GM12892 (cell line): ENCODE measurements at regions not wholly inside any gene's neighbourhood (a gene's known extent, or its start where the extent isn't known, plus 50 kb on each side); places are given as distances from the start of the nearest gene placed in this dataset.

ENCODE experiments used
- DNase-seq: peaks from one replicate; pipeline ENCODE4 v3.0.0; 2011; ENCODE audit not compliant: insufficient read length
- FAIRE-seq: peaks from 2 replicates; lab custom pipeline; 2011; peaks lifted over from hg19 to GRCh38; lab: Jason Lieb, UNC
- POLR2A ChIP-seq: IDR thresholded peaks from 2 replicates; pipeline ENCODE4 v1.6.1; 2011; ENCODE audit warnings: low read depth, low read length, control low read depth
- POLR2AphosphoS5 ChIP-seq: IDR thresholded peaks from 2 replicates; pipeline ENCODE4 v1.6.1; 2011; ENCODE audit warnings: low read depth, low read length, control low read depth
- TAF1 ChIP-seq: IDR thresholded peaks from 2 replicates; pipeline ENCODE4 v1.6.1; 2011; ENCODE audit warnings: low read depth, mild to moderate bottlenecking, control low read depth, low read length, borderline replicate concordance

DNA sequence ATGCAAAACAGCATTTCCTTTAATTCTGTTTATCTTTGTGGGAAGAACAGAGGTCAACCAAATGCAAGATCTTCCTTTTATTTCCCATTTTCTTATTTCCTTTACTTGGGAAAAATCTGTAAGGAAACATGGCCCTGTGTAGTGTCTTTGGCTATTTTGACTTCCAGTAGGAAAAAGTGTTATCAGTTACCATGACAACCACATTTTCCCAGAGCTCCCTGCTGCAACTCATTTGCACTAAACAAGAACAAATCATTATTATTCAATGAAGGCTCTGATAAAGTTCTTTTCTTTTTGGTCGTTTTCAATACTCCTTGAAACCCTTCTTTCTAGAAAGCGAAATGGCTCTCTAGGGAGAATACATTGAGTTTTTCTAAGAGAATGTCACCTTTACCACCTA lies 117.2 kb upstream of the DDX53 start:
- no peak for DNase-seq
- TF ChIP-seq POLR2A (no peak), POLR2AphosphoS5 (no peak), TAF1 (no peak)
- no peak for FAIRE-seq

DNA sequence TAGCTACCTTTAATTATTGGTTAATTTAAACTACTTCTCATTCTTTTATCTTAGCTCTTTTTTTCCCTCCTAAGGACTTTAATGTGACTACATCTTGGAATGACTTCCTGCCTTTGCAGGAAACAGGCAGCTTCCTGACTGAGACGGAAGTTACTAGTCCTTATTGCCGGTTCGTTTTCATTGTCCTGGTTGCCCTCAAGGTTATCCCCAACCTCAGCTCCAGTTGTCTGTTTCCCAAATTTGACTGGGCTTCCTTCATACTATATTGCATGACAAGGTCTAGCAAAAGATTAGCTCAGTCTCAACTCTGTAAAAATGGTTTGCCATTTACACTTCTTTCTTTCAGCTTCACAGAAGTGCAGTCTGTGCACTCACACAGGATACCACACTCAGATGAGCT lies 109.9 kb upstream of the DDX53 start:
- FAIRE-seq (peak; percentile 33), DNase-seq (no peak)
- TF ChIP-seq TAF1 = no peak
- no peak for TF ChIP-seq POLR2AphosphoS5
- TF ChIP-seq POLR2A = no peak

DNA sequence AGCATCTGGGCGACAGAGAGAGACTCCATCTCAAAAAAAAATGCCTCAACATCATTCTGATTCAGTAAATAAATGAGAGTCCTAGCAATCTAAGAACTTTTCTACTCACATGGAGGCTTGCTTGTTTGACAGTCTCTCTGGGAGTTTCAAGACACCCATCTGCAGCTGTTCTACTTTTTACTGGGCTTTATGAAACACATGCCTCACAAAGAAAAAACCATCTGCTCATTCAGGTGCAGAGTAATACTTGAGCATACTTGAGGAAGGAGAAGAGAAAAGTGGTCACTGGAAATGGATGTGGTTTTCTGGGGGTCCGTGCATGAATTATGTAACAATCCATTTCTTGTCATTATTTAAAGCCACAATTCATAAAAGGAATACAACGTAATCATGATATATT lies 87.1 kb upstream of the DDX53 start:
- no peak for TF ChIP-seq TAF1
- TF ChIP-seq POLR2AphosphoS5 = no peak
- TF ChIP-seq POLR2A = no peak
- DNase-seq (no peak), FAIRE-seq (no peak)

DNA sequence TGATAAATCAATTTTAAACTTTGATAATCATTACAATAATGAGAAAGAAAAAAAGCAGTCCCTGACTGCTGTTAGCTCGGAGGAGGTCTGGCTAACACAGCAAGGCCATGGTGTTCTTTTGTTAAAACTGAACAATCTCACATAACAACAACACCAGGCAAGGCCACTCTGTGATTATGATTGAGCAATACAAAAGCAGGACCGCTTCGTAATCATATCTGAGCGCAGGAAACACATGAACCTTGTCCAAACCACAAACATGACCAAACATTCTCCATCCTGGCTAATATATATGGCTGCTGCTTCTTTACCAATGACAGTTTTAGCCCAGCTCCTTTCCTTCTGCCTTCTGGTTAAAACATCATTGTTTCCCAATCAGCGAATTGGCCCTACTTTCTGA lies 76.8 kb upstream of the DDX53 start:
- DNase-seq (no peak), FAIRE-seq (no peak)
- TF ChIP-seq TAF1 = no peak
- TF ChIP-seq POLR2A = no peak
- TF ChIP-seq POLR2AphosphoS5 = no peak

DNA sequence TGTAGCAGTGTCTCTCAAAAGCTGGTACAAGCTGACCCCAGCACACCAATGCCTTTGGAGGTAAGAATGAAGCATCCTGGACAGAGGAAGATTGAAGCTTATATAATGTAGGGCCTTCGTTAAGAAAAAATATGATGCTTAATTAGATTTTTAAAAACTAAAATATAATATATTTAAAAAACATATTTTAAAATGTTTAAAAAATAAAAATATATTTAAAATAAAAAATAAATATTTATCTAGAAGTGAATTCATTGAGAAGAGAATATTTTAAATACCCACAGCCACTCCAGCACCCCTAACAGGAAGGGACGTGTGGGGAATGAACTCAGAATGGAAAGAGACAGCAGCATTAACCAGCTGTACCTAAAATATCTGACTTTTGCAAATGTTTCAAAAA lies 65.1 kb upstream of the DDX53 start:
- DNase-seq (no peak), FAIRE-seq (no peak)
- TF ChIP-seq TAF1 (no peak), POLR2A (no peak), POLR2AphosphoS5 (no peak)

DNA sequence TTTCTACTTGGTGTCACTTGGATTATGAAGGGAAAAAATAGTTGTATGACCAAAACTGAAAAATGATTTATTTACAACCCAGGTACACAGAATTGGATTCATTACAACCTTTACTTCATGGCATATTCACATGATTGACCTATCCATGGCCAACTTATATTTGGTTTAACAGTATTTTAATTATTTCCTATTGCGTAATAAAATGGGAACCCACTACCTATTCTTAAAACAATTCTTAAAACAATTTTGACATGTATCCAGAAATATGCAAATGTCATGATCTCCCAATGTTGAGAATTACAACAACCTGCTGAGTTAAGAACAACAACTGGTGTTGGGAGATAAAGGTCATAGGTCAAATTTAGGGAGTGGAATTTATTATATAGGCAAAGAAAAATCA lies 54.8 kb upstream of the DDX53 start:
- no peak for TF ChIP-seq POLR2AphosphoS5
- TF ChIP-seq TAF1 = no peak
- no peak for TF ChIP-seq POLR2A
- no peak for FAIRE-seq

More for the DNA sequence above, 54.8 kb upstream of the DDX53 start:
- DNase-seq = no peak
